SK-N-MC (cell line): ENCODE measurements at regions not wholly inside any gene's neighbourhood (a gene's known extent, or its start where the extent isn't known, plus 50 kb on each side); places are given as distances from the start of the nearest gene placed in this dataset.

ENCODE experiments used
- EZH2 ChIP-seq: fragments of 200-600 bp; sonication (generic); IDR thresholded peaks from one replicate; pipeline ENCODE4 v1.6.1; 2017; ENCODE audit warnings: antibody characterized with exemption
- POLR2AphosphoS5 ChIP-seq: IDR thresholded peaks from 2 replicates; pipeline ENCODE4 v1.6.1; 2012; ENCODE audit warnings: mild to moderate bottlenecking, low read depth, low read length, borderline replicate concordance

- TF ChIP-seq EZH2 (no peak), POLR2AphosphoS5 (no peak)
Observed at GRCh38 chr4:151530230-151530629, 121.3 kb downstream of the FHIP1A start.
